NCI-H1105 (cell line): ENCODE measurements at regions not wholly inside any gene's neighbourhood (a gene's known extent, or its start where the extent isn't known, plus 50 kb on each side); places are given as distances from the start of the nearest gene placed in this dataset.

ENCODE experiments used
- DNase-seq: peaks from one replicate; lab custom pipeline; 2025; lab: John Stamatoyannopoulos, UW

GRCh38 chr10:117716889-117717288 is 174.3 kb downstream of the EMX2 start:
- DNase-seq, result no peak

- DNase-seq, result no peak
These were observed 176.7 kb downstream of the EMX2 start for GRCh38 chr10:117718986-117719920.

DNA sequence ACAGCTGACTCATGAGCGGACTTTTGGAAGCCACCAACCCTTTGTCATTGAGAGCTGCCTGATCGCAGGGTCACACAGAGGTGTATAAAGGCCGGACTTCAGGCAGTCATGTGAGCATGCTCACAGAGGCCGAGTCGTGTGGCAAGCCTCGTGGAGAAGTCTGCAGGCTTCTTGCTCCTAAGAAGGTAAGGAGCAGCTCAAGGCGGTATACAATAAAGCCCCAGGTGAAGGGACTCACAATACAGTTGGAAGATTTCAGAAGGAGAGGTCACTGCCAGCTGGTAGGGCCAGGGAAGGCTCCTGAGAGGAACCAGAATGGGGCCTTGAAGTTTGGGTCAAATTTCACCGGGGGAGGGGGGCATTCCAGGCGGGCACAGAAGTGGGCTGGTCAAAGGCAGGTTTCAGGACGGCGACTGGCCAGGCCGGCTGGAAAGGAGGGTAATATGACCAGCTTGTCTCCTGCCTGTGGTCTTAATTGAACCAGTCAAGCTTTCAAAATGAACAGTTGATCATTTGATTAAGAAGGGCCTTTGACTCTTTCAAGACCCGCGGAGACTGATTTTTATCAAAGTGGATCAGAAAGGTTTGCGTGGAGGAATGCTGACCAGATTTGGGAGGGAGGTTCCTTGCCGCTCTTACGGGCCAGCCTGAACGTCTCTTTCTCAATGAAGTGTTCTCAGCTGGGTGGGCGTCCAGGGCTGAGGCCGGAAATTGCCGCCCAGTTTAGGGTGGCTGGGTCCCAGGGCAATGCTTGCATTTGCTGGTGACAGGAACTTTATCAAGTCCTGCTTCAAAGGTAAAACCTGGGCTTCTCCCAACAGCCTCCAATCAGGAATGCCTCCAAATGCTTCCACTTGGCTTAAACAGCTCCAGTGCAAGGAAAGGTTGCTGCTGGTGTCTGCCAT is 178.6 kb downstream of the EMX2 start:
- DNase-seq, result no peak

DNA sequence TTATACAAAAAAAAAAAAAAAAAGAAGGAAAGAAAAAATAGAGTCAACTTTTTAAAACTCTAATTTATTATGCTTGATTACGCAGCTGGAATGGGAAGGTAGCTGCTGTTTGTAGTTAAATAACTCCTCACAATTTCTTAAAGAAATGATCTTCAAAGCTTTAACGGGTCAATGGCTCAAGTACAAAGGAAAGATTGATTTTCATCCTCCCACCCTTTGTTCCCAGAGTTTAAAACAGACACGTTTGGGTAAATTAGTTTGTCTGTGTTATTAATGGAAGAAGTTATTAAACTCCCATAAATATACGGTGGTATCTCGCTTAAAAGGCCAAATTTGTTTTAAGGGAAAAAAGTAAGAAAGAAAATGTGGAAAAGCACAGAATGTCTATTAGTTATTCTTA is 179.3 kb downstream of the EMX2 start:
- DNase-seq, result no peak

DNA sequence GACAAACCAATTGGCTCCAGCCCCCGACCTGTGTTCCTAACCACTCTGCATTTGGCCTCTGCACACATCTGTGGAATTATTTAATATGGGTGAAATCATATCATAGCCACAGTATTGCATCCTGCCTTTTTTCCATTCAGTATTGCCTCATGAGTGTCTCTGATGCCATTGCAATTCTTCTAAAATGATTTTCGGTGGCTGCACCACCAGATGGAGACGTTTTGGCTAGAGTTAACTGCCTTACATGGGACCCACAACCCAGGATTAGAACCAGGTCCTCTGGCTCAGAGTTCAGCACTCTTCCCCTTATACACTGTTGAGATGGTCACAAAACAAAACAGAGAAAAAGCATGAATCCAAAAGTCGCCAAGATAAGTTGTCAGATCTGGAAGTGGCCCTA is 180.8 kb downstream of the EMX2 start:
- DNase-seq, result no peak

GRCh38 chr10:117725993-117726392 is 183.4 kb downstream of the EMX2 start:
- DNase-seq, result no peak

DNA sequence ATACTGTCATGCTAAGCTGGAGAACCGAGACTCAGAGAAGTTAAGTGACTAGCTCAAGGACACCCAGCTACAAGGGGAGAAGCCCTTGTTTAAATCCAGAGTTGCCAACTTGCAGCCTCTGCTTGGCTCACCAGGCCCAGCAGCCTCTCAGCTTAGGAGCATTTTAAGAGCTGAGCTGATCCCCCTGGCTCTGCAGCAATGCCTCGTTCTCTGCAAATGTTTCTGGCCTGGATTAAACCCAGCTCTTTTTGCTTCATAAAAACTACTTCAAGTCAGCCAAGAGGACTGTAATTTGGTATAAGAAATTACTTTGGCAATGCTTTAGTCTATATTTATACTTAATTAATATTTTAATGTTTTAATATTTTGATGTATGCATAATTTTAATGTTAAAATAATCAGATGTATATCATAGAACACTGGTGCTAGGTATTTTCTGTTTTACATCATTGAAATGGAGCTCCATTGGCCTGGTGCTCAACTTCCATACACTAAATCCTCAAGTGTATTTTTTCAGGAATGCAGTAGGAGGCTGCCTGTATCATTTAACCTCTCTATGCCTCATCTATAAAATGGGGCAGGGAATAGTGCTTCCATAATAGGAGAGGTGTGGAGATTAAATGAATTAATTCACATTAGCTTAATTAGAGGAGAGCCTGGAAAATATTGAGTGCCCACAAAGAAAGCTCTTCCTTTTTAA is 184.2 kb downstream of the EMX2 start:
- DNase-seq, result no peak

GRCh38 chr10:117727421-117727820 is 184.9 kb downstream of the EMX2 start:
- no peak for DNase-seq

DNA sequence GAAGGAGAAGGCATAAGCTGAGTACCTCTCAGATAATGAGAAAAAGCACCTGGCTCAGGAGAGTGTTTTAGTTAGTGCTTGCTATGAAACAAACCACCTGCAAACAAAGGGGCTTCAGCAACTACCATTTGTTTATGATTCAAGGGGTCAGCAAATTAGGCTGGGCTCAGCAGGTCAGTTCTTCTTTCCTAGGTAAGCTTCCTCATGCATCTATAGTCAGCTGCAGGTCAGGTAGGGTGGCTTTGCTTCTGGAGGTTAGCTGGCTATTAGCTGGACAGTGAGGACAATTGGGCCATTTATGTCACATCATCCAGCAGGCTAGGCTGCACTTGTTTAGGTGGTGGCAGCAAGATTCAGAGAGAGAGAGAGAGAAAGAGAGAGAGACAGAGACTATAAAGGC is 185.5 kb downstream of the EMX2 start:
- DNase-seq, result no peak

- DNase-seq, result no peak
These were observed 186.6 kb downstream of the EMX2 start for GRCh38 chr10:117729156-117729555.

GRCh38 chr10:117731121-117731791 is 188.7 kb downstream of the EMX2 start:
- no peak for DNase-seq

- DNase-seq, result no peak
These were observed 192.3 kb downstream of the EMX2 start for GRCh38 chr10:117734731-117735405.

DNA sequence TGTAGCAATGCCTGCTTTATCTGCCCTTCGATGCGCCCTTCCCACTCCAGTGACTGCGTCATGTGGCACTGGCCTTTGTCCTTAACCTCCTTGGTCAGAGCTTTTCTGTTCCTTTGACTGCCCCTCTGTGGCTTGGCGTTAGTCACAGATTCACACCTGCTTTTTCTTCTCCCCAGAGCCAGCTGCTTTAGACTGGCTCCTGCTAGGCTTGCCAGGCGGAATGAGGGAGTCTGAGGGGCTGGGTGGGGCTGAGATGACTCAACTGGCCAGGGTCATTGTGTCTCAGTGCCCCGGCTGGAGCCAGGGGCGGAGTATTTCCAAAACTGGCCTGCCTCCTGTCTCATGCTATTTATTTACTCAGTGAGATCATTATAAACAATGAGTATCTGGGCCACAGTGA is 194.1 kb downstream of the EMX2 start:
- no peak for DNase-seq

DNA sequence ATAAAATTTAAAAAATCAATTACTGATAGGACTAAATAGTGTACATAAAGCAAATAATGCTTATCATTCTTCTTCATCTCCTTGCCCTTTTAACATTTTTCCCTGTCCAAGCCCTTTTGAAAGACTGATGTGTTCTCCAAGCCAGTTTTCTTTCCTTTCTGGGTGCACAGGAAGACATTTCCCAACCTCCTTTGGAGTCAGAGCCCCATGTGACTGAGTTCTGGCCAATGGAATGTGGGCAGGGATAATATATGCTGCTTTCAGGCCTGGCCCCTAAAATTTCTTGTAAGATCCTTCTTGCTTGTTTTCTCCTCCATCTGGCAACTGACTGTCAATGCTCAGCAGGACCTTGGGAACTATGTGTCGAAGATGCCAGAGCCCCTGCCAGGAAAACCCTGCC is 197.5 kb downstream of the EMX2 start:
- DNase-seq, result no peak

DNA sequence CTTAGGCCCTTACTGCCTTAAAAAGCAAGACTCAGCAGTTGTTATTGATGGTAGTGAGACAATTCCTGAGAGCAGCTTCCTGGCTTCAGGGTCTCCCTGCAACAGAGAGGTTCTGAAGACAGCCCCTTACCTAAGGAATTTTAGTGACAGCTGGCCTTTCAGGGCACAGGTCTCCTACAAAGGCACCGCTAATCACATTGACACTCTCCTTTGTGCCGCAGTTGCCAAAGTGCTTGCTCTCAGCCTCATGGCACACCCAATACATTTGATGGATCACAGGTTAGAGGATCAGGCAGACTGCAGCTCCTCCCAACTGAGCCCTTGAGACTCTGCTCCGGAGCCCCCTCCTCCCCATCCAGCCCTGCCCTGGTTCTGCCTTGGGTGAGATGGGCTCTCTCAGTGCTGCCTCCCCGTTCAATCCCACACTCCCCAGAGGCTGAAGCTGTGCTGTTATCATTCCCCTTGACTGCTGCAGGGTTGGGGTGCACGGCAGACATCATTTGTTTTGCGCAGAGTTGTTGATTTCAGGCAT is 198.2 kb downstream of the EMX2 start:
- no peak for DNase-seq

GRCh38 chr10:117741524-117741923 is 199.0 kb downstream of the EMX2 start:
- DNase-seq, result no peak

DNA sequence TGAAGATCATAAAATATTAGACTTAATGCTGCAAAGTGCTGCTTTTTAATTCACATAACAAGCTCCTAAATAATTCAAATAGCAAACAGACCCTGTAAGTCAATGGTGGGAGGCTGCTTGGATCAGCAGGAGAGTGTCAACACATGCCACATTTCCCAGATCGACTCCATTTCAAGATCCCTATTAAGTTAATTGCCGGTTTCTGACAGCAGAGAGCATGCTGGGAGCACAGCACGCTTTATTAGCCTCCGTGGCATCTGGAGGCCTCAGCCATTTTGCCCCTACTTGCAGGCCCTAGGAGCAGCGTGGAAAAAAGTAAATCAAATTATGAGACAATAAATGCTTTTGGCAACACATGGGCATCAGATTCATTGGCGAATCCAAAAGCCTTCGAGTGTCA is 201.0 kb downstream of the EMX2 start:
- DNase-seq, result no peak

DNA sequence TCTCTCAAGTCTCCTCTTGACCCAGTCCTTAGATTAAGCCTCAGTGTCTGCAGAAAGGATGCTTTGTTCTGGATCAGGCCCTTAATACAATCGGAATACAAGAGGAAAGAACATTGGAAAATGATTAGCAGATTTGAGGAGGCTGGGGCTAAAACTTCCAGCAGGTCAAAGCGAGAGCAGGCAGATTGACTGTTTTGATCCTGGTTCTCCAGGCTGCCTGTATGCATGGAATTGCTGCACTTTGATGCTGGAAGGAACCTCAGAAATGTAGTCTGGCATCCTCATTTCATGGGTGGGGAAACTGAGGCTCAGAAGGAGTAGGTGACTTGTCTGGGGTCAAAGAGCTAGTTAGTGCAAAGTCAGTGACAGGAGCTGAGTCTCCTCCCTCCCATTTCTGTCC is 202.8 kb downstream of the EMX2 start:
- DNase-seq, result no peak

GRCh38 chr10:117746541-117747448 is 204.2 kb downstream of the EMX2 start:
- no peak for DNase-seq

DNA sequence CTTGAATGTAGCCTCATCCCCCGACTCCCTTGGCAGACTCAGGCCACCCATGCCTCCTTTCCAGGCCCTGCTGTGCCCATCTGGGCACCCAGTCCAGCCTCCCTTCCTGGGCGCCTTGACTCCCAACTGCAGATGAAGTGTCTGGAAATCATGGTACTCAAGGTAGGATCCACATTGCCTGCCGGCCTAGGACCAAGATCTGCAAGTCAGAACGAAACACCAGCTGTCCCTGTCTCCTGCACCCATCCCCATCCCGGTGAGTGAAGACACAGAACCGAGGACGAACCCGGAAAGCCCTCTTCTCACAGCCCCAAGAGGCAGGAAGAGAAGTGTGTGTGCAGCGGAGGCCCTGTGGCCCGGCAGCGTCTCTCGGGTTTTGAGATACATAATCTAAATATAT is 205.1 kb downstream of the EMX2 start:
- DNase-seq, result no peak
